ENCODE measurements at regions not wholly inside any gene's neighbourhood (a gene's known extent, or its start where the extent isn't known, plus 50 kb on each side); places are given as distances from the start of the nearest gene placed in this dataset.

DNA sequence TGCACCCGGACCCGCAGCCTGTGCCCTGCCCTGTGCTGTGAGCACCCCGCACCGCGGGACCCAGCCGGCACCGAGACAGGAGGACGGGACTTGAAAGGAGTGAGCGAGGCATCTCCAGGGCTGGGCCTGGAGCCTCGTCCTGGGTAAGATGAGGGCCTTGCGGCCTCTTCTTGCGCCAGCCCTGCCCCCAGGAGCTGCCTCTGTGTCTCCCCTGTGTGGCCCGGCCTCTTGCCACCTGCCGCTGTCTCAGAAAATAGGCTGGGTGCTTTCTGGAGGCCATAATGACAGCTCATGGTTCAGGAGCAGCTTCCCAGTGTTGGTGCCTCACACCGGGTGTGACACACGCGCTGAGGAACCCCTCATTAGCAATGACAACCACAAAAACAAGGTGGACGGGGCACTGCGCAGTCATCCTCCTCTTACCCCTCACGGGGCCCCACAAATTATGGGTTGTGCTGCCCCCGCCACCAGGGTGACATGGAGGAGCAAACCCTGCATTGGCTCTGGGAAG lies 161.5 kb upstream of the C1orf174 start:
- TF ChIP-seq, protein P1, sequence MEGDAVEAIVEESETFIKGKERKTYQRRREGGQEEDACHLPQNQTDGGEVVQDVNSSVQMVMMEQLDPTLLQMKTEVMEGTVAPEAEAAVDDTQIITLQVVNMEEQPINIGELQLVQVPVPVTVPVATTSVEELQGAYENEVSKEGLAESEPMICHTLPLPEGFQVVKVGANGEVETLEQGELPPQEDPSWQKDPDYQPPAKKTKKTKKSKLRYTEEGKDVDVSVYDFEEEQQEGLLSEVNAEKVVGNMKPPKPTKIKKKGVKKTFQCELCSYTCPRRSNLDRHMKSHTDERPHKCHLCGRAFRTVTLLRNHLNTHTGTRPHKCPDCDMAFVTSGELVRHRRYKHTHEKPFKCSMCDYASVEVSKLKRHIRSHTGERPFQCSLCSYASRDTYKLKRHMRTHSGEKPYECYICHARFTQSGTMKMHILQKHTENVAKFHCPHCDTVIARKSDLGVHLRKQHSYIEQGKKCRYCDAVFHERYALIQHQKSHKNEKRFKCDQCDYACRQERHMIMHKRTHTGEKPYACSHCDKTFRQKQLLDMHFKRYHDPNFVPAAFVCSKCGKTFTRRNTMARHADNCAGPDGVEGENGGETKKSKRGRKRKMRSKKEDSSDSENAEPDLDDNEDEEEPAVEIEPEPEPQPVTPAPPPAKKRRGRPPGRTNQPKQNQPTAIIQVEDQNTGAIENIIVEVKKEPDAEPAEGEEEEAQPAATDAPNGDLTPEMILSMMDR (IDR thresholded peaks at IDR 0.05; ENCODE audit: low read depth, low read length) = no peak
- no peak for TF ChIP-seq EZH2phosphoT487 (IDR thresholded peaks at IDR 0.05; ENCODE audit: low read depth)
